ENCODE measurements at regions not wholly inside any gene's neighbourhood (a gene's known extent, or its start where the extent isn't known, plus 50 kb on each side); places are given as distances from the start of the nearest gene placed in this dataset.

DNA sequence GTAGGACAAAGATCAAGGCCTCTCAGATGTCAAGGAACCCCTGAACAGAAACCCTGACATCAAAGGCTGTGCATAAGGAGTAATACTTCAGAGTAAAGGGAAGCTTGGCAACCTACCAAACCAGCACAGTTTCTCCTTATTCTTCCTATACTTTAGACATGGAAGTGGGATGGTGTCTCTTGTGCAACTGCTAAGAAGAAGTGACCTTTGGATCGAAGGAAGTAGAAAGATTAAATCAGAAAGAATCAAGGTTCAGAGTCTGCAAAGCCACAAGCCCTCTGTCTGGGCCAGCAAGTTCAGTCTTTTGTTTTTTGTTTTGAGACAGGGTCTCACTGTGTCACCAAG lies 66.2 kb upstream of the SLC39A10 start:
- no peak overlapping the region for H4K8ac ChIP-seq (ENCODE audit: low read depth, low read length)
- H3K79me1 ChIP-seq (ENCODE audit: low read length) = no peaks in the 10 kb centered on the region
- H3K9ac ChIP-seq (ENCODE audit: low read length) = no peak overlapping the region
- no peaks in the 10 kb centered on the region for H3K36me3 ChIP-seq (ENCODE audit: control insufficient read depth in 1 of 2, insufficient read depth in 2 of 2, low read length in 2 of 2)
- no peaks in the 10 kb centered on the region for H3K4me1 ChIP-seq (ENCODE audit: control insufficient read depth in 1 of 2, insufficient read depth in 2 of 2, low read length in 2 of 2)
- no peak overlapping the region for H2BK12ac ChIP-seq (ENCODE audit: low read length)
- no peak overlapping the region for H4K91ac ChIP-seq (ENCODE audit: low read depth, low read length)
- H2BK120ac ChIP-seq (ENCODE audit: insufficient read depth, low read length, poor library complexity) = no peak overlapping the region
- H4K12ac ChIP-seq (ENCODE audit: low read depth, low read length) = no peak overlapping the region
- no peak overlapping the region for H2BK5ac ChIP-seq (ENCODE audit: low read depth, low read length, poor library complexity)
- H3K4me3 ChIP-seq (ENCODE audit: low read depth, low read length) = no peak overlapping the region
- H3K79me2 ChIP-seq (ENCODE audit: control insufficient read depth, insufficient read depth, low read length, poor library complexity) = no peaks in the 10 kb centered on the region
- H3K4me2 ChIP-seq (ENCODE audit: low read length) = no peak overlapping the region
- no peak overlapping the region for H2AFZ ChIP-seq (ENCODE audit: insufficient read depth, low read length, poor library complexity)
- no peaks in the 10 kb centered on the region for H3K27me3 ChIP-seq (ENCODE audit: insufficient read depth, low read length)
- WGBS (ENCODE audit: extremely low coverage, insufficient coverage, insufficient read length) = no CpG with 5 or more reads among the region's 1 CpG
- H3K14ac ChIP-seq (ENCODE audit: low read length) = no peak overlapping the region
- no peak for DNase-seq
- no peak overlapping the region for H3K18ac ChIP-seq (ENCODE audit: low read length)
- no peak overlapping the region for H3K4ac ChIP-seq (ENCODE audit: low read depth, low read length)
- H3K27ac ChIP-seq (ENCODE audit: low read depth, low read length) = no peak overlapping the region
- H3K23ac ChIP-seq (ENCODE audit: low read length) = no peak overlapping the region
- no peak overlapping the region for H2AK5ac ChIP-seq (ENCODE audit: low read length)
- H3K9me3 ChIP-seq (ENCODE audit: insufficient read depth, low read depth, low read length) = no peaks in the 10 kb centered on the region

DNA sequence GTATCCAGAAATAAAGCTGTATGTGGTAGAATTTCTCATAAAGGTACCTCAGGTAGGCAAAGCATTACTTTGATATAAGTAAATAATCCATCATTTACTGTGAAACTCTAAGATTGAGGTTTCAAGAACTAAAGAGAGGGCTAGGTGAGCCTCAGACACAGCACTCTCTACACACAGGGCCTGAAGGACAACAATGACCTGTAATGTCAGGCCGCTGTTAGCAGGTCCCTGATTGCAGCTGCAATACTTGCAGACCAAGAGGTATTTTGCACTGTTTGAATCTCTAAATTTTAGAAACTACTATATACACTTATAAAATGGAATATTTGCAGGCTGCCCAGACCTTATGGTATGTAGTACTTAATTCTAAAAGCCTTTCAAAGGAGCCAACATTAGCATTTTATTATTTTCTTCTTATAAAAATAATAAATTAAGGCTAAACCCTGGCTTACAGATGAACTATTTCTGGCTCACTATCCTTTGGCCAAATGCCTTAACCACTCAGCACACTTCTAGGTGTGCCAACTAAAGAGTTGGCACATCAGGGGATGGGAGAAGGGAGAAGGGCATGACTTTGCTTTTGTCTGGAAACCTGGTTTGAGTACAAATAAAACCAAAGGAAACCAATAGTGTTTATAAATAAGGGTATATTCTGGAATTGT lies 66.7 kb upstream of the SLC39A10 start:
- no CpG with 5 or more reads among the region's 1 CpG for WGBS (ENCODE audit: extremely low coverage, insufficient coverage, insufficient read length)
- H2AFZ ChIP-seq (ENCODE audit: insufficient read depth, low read length, poor library complexity) = no peak overlapping the region
- H3K14ac ChIP-seq (ENCODE audit: low read length) = no peak overlapping the region

DNA sequence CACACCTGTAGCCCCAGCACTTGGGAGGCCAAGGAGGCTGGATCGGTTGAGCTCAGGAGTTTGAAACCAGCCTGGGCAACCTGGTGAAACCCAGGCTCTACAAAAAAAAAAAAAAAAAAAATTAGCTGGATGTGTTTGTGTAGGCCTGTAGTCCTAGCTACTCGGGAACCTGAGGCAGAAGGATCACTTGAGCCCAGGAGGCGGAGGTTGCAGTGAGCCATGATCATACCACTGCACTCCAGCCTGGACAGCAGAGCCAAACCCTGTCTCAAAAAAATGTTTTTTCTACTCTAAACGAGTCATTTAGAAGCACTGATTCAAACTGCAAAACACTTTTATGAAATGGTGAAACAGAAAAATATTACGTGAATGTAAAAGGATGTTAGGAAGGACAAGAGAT lies 69.1 kb upstream of the SLC39A10 start:
- no peak overlapping the region for H3K4me3 ChIP-seq (ENCODE audit: low read depth, low read length)
- H2BK5ac ChIP-seq (ENCODE audit: low read depth, low read length, poor library complexity) = no peak overlapping the region

More for the DNA sequence above, 66.7 kb upstream of the SLC39A10 start:
- Histone ChIP-seq H2AK5ac (ENCODE audit: low read length) (no peak overlapping the region), H3K4me2 (ENCODE audit: low read length) (no peak overlapping the region), H3K18ac (ENCODE audit: low read length) (no peak overlapping the region), H3K9ac (ENCODE audit: low read length) (no peak overlapping the region), H4K12ac (ENCODE audit: low read depth, low read length) (no peak overlapping the region), H3K79me2 (ENCODE audit: control insufficient read depth, insufficient read depth, low read length, poor library complexity) (no peaks in the 10 kb centered on the region), H4K8ac (ENCODE audit: low read depth, low read length) (no peak overlapping the region), H3K4ac (ENCODE audit: low read depth, low read length) (no peak overlapping the region), H3K36me3 (ENCODE audit: control insufficient read depth in 1 of 2, insufficient read depth in 2 of 2, low read length in 2 of 2) (no peaks in the 10 kb centered on the region), H3K9me3 (ENCODE audit: insufficient read depth, low read depth, low read length) (no peaks in the 10 kb centered on the region), H3K27ac (ENCODE audit: low read depth, low read length) (no peak overlapping the region), H2BK12ac (ENCODE audit: low read length) (no peak overlapping the region), H3K4me3 (ENCODE audit: low read depth, low read length) (no peak overlapping the region), H2BK120ac (ENCODE audit: insufficient read depth, low read length, poor library complexity) (no peak overlapping the region), H3K27me3 (ENCODE audit: insufficient read depth, low read length) (no peaks in the 10 kb centered on the region), H3K23ac (ENCODE audit: low read length) (no peak overlapping the region), H3K79me1 (ENCODE audit: low read length) (no peaks in the 10 kb centered on the region), H4K91ac (ENCODE audit: low read depth, low read length) (no peak overlapping the region), H2BK5ac (ENCODE audit: low read depth, low read length, poor library complexity) (no peak overlapping the region), H3K4me1 (ENCODE audit: control insufficient read depth in 1 of 2, insufficient read depth in 2 of 2, low read length in 2 of 2) (no peaks in the 10 kb centered on the region)
- no peak for DNase-seq

GRCh38 chr2:195586062-195586714 lies 70.8 kb upstream of the SLC39A10 start:
- Histone ChIP-seq H4K12ac (ENCODE audit: low read depth, low read length) (no peak overlapping the region), H3K4me2 (ENCODE audit: low read length) (no peak overlapping the region), H3K4me1 (ENCODE audit: control insufficient read depth in 1 of 2, insufficient read depth in 2 of 2, low read length in 2 of 2) (no peaks in the 10 kb centered on the region), H3K23ac (ENCODE audit: low read length) (no peak overlapping the region), H2BK120ac (ENCODE audit: insufficient read depth, low read length, poor library complexity) (no peak overlapping the region), H4K8ac (ENCODE audit: low read depth, low read length) (no peak overlapping the region), H3K27ac (ENCODE audit: low read depth, low read length) (no peak overlapping the region), H3K18ac (ENCODE audit: low read length) (no peak overlapping the region), H4K91ac (ENCODE audit: low read depth, low read length) (no peak overlapping the region), H3K27me3 (ENCODE audit: insufficient read depth, low read length) (no peaks in the 10 kb centered on the region), H3K4ac (ENCODE audit: low read depth, low read length) (no peak overlapping the region), H3K79me2 (ENCODE audit: control insufficient read depth, insufficient read depth, low read length, poor library complexity) (no peaks in the 10 kb centered on the region), H2AFZ (ENCODE audit: insufficient read depth, low read length, poor library complexity) (no peak overlapping the region), H2BK5ac (ENCODE audit: low read depth, low read length, poor library complexity) (no peak overlapping the region), H3K36me3 (ENCODE audit: control insufficient read depth in 1 of 2, insufficient read depth in 2 of 2, low read length in 2 of 2) (no peaks in the 10 kb centered on the region), H2AK5ac (ENCODE audit: low read length) (no peak overlapping the region), H3K4me3 (ENCODE audit: low read depth, low read length) (no peak overlapping the region), H3K9me3 (ENCODE audit: insufficient read depth, low read depth, low read length) (no peaks in the 10 kb centered on the region), H2BK12ac (ENCODE audit: low read length) (no peak overlapping the region), H3K9ac (ENCODE audit: low read length) (no peak overlapping the region), H3K79me1 (ENCODE audit: low read length) (no peaks in the 10 kb centered on the region), H3K14ac (ENCODE audit: low read length) (no peak overlapping the region)
- no CpG with 5 or more reads among the region's 1 CpG for WGBS (ENCODE audit: extremely low coverage, insufficient coverage, insufficient read length)
- DNase-seq = no peak

More for the DNA sequence above, 69.1 kb upstream of the SLC39A10 start:
- Histone ChIP-seq H4K12ac (ENCODE audit: low read depth, low read length) (no peak overlapping the region), H3K36me3 (ENCODE audit: control insufficient read depth in 1 of 2, insufficient read depth in 2 of 2, low read length in 2 of 2) (no peaks in the 10 kb centered on the region), H3K79me1 (ENCODE audit: low read length) (no peaks in the 10 kb centered on the region), H3K18ac (ENCODE audit: low read length) (no peak overlapping the region), H3K9me3 (ENCODE audit: insufficient read depth, low read depth, low read length) (no peaks in the 10 kb centered on the region), H3K4ac (ENCODE audit: low read depth, low read length) (no peak overlapping the region), H3K23ac (ENCODE audit: low read length) (no peak overlapping the region), H4K91ac (ENCODE audit: low read depth, low read length) (no peak overlapping the region), H3K4me2 (ENCODE audit: low read length) (no peak overlapping the region), H3K4me1 (ENCODE audit: control insufficient read depth in 1 of 2, insufficient read depth in 2 of 2, low read length in 2 of 2) (no peaks in the 10 kb centered on the region), H3K79me2 (ENCODE audit: control insufficient read depth, insufficient read depth, low read length, poor library complexity) (no peaks in the 10 kb centered on the region), H3K14ac (ENCODE audit: low read length) (no peak overlapping the region), H2BK120ac (ENCODE audit: insufficient read depth, low read length, poor library complexity) (no peak overlapping the region), H2BK12ac (ENCODE audit: low read length) (no peak overlapping the region), H3K27me3 (ENCODE audit: insufficient read depth, low read length) (no peaks in the 10 kb centered on the region), H4K8ac (ENCODE audit: low read depth, low read length) (no peak overlapping the region), H2AFZ (ENCODE audit: insufficient read depth, low read length, poor library complexity) (no peak overlapping the region), H2AK5ac (ENCODE audit: low read length) (no peak overlapping the region), H3K27ac (ENCODE audit: low read depth, low read length) (no peak overlapping the region), H3K9ac (ENCODE audit: low read length) (no peak overlapping the region)
- peak in 1 of 2 donors; percentile 68 for DNase-seq
- WGBS (ENCODE audit: extremely low coverage, insufficient coverage, insufficient read length) = no CpG with 5 or more reads among the region's 5 CpGs

Data from trophoblast cell (in vitro differentiated cells and primary cell).